Activated T-helper 17 cell treated with anti-CD3 and anti-CD28 coated beads, Interleukin-2, amount 50 U/mL, for 72 hours (primary cell): ENCODE measurements at regions not wholly inside any gene's neighbourhood (a gene's known extent, or its start where the extent isn't known, plus 50 kb on each side); places are given as distances from the start of the nearest gene placed in this dataset.
A peak's percentile ranks its signal among the peaks of the same experiment; 100 is the strongest.

ENCODE experiments used
- ATAC-seq: fragments of 150-1000 bp; cut with Tn5 transposase; replicated peaks from 2 replicates; pipeline ENCODE4 v1.10.0; 2021; ENCODE audit warnings: mild to moderate bottlenecking, moderate library complexity
- H3K27ac Mint-ChIP-seq: one replicate; pipeline ENCODE4 v1.8.0; 2022; ENCODE audit warnings: mixed read lengths
- H3K27me3 Mint-ChIP-seq: one replicate; pipeline ENCODE4 v1.8.0; 2022; ENCODE audit warnings: mixed read lengths
- H3K36me3 Mint-ChIP-seq: one replicate; pipeline ENCODE4 v1.8.0; 2022; ENCODE audit warnings: low read depth, mild to moderate bottlenecking, mixed read lengths
- H3K4me1 Mint-ChIP-seq: one replicate; pipeline ENCODE4 v1.8.0; 2022; ENCODE audit warnings: mixed read lengths
- H3K4me3 Mint-ChIP-seq: one replicate; pipeline ENCODE4 v1.8.0; 2022; ENCODE audit warnings: mild to moderate bottlenecking, mixed read lengths
- H3K9me3 Mint-ChIP-seq: one replicate; pipeline ENCODE4 v1.8.0; 2022; ENCODE audit warnings: mixed read lengths

- Mint-ChIP-seq H3K4me1 (no peaks in the 10 kb centered on the region), H3K27me3 (no peaks in the 10 kb centered on the region), H3K4me3 (no peak overlapping the region), H3K9me3 (no peaks in the 10 kb centered on the region), H3K36me3 (no peaks in the 10 kb centered on the region), H3K27ac (no peak overlapping the region)
- ATAC-seq: no peak
Measured at GRCh38 chr6:141337191-141337590, 795.5 kb upstream of the GJE1 start.

- no peaks in the 10 kb centered on the region for H3K36me3 Mint-ChIP-seq
- no peaks in the 10 kb centered on the region for H3K27me3 Mint-ChIP-seq
- no peaks in the 10 kb centered on the region for H3K9me3 Mint-ChIP-seq
- H3K4me1 Mint-ChIP-seq: no peaks in the 10 kb centered on the region
- no peak overlapping the region for H3K4me3 Mint-ChIP-seq
- ATAC-seq: no peak
- H3K27ac Mint-ChIP-seq: no peak overlapping the region
Measured at GRCh38 chr6:141335477-141336273, 797.0 kb upstream of the GJE1 start.

- Mint-ChIP-seq H3K27me3 (no peaks in the 10 kb centered on the region), H3K4me3 (peak overlapping the region; percentile 26), H3K4me1 (peaks cover 5% of the 10 kb centered on the region), H3K36me3 (no peaks in the 10 kb centered on the region), H3K9me3 (no peaks in the 10 kb centered on the region), H3K27ac (peak overlapping the region; percentile 69)
- ATAC-seq: no peak
Measured at GRCh38 chr6:141326925-141327324, 805.8 kb upstream of the GJE1 start.

GRCh38 chr6:141326426-141326825 lies 806.3 kb upstream of the GJE1 start:
- no peaks in the 10 kb centered on the region for H3K9me3 Mint-ChIP-seq
- H3K27me3 Mint-ChIP-seq: no peaks in the 10 kb centered on the region
- no peaks in the 10 kb centered on the region for H3K36me3 Mint-ChIP-seq
- peaks cover 5% of the 10 kb centered on the region for H3K4me1 Mint-ChIP-seq
- H3K4me3 Mint-ChIP-seq: peak overlapping the region; percentile 26
- peak overlapping the region; percentile 69 for H3K27ac Mint-ChIP-seq
- ATAC-seq: peak; percentile 100

- no peaks in the 10 kb centered on the region for H3K9me3 Mint-ChIP-seq
- no peak overlapping the region for H3K27ac Mint-ChIP-seq
- H3K4me1 Mint-ChIP-seq: no peaks in the 10 kb centered on the region
- no peaks in the 10 kb centered on the region for H3K36me3 Mint-ChIP-seq
- no peak overlapping the region for H3K4me3 Mint-ChIP-seq
- peaks cover 3% of the 10 kb centered on the region for H3K27me3 Mint-ChIP-seq
- ATAC-seq: no peak
Measured at GRCh38 chr6:141321493-141322347, 811.0 kb upstream of the GJE1 start.

- ATAC-seq: no peak
- H3K36me3 Mint-ChIP-seq: no peaks in the 10 kb centered on the region
Measured at GRCh38 chr6:141316236-141316635, 816.5 kb upstream of the GJE1 start.

GRCh38 chr6:141313986-141314385 lies 818.7 kb upstream of the GJE1 start:
- Mint-ChIP-seq H3K27me3 (peaks cover 3% of the 10 kb centered on the region), H3K36me3 (no peaks in the 10 kb centered on the region), H3K4me1 (no peaks in the 10 kb centered on the region), H3K9me3 (no peaks in the 10 kb centered on the region), H3K4me3 (no peak overlapping the region), H3K27ac (no peak overlapping the region)
- no peak for ATAC-seq

More at GRCh38 chr6:141316236-141316635, 816.5 kb upstream of the GJE1 start:
- Mint-ChIP-seq H3K4me3 (no peak overlapping the region), H3K27ac (no peak overlapping the region), H3K9me3 (no peaks in the 10 kb centered on the region), H3K27me3 (peaks cover 3% of the 10 kb centered on the region), H3K4me1 (no peaks in the 10 kb centered on the region)

GRCh38 chr6:141309295-141309694 lies 823.4 kb upstream of the GJE1 start:
- ATAC-seq: peak; percentile 67
- Mint-ChIP-seq H3K9me3 (no peaks in the 10 kb centered on the region), H3K27ac (no peak overlapping the region), H3K4me1 (no peaks in the 10 kb centered on the region), H3K4me3 (no peak overlapping the region), H3K36me3 (no peaks in the 10 kb centered on the region), H3K27me3 (no peaks in the 10 kb centered on the region)

- no peak overlapping the region for H3K27ac Mint-ChIP-seq
- peak; percentile 88 for ATAC-seq
- no peaks in the 10 kb centered on the region for H3K36me3 Mint-ChIP-seq
- no peaks in the 10 kb centered on the region for H3K27me3 Mint-ChIP-seq
- no peaks in the 10 kb centered on the region for H3K9me3 Mint-ChIP-seq
- no peak overlapping the region for H3K4me3 Mint-ChIP-seq
- H3K4me1 Mint-ChIP-seq: no peaks in the 10 kb centered on the region
Measured at GRCh38 chr6:141307309-141307998, 825.3 kb upstream of the GJE1 start.

- no peaks in the 10 kb centered on the region for H3K36me3 Mint-ChIP-seq
- no peak for ATAC-seq
- H3K4me1 Mint-ChIP-seq: no peaks in the 10 kb centered on the region
- no peaks in the 10 kb centered on the region for H3K27me3 Mint-ChIP-seq
- H3K27ac Mint-ChIP-seq: no peak overlapping the region
- H3K9me3 Mint-ChIP-seq: no peaks in the 10 kb centered on the region
- no peak overlapping the region for H3K4me3 Mint-ChIP-seq
Measured at GRCh38 chr6:141303907-141304306, 828.8 kb upstream of the GJE1 start.

- no peak overlapping the region for H3K27ac Mint-ChIP-seq
- H3K36me3 Mint-ChIP-seq: no peaks in the 10 kb centered on the region
- no peak overlapping the region for H3K4me3 Mint-ChIP-seq
- no peaks in the 10 kb centered on the region for H3K9me3 Mint-ChIP-seq
- H3K27me3 Mint-ChIP-seq: no peaks in the 10 kb centered on the region
- no peak for ATAC-seq
- no peaks in the 10 kb centered on the region for H3K4me1 Mint-ChIP-seq
Measured at GRCh38 chr6:141301779-141302178, 830.9 kb upstream of the GJE1 start.

- Mint-ChIP-seq H3K27me3 (no peaks in the 10 kb centered on the region), H3K9me3 (peaks cover 7% of the 10 kb centered on the region), H3K27ac (no peak overlapping the region), H3K4me3 (no peak overlapping the region), H3K4me1 (no peaks in the 10 kb centered on the region), H3K36me3 (no peaks in the 10 kb centered on the region)
- ATAC-seq: peak; percentile 12
Measured at GRCh38 chr6:141290941-141291721, 841.6 kb upstream of the GJE1 start.

GRCh38 chr6:141288947-141289346 lies 843.8 kb upstream of the GJE1 start:
- Mint-ChIP-seq H3K27ac (no peak overlapping the region), H3K36me3 (no peaks in the 10 kb centered on the region), H3K9me3 (peaks cover 7% of the 10 kb centered on the region), H3K4me1 (no peaks in the 10 kb centered on the region), H3K4me3 (no peak overlapping the region), H3K27me3 (no peaks in the 10 kb centered on the region)
- no peak for ATAC-seq

GRCh38 chr6:141282263-141282662 lies 850.5 kb upstream of the GJE1 start:
- no peak for ATAC-seq
- Mint-ChIP-seq H3K27me3 (no peaks in the 10 kb centered on the region), H3K9me3 (no peaks in the 10 kb centered on the region), H3K4me1 (no peaks in the 10 kb centered on the region), H3K36me3 (no peaks in the 10 kb centered on the region), H3K4me3 (no peak overlapping the region), H3K27ac (no peak overlapping the region)
